BE2C (cell line): ENCODE measurements at regions not wholly inside any gene's neighbourhood (a gene's known extent, or its start where the extent isn't known, plus 50 kb on each side); places are given as distances from the start of the nearest gene placed in this dataset.

Experiments
- DNase-seq: peaks from one replicate; pipeline ENCODE4 v3.0.0-alpha.2; 2020
- H3K27me3 ChIP-seq: fragments of 250-450 bp; sonication (Bioruptor Pico); 2 replicates; pipeline ENCODE4 v1.5.1; 2020; ENCODE audit warnings: mild to moderate bottlenecking
- H3K36me3 ChIP-seq: fragments of 250-450 bp; sonication (Bioruptor Pico); 2 replicates; pipeline ENCODE4 v1.5.1; 2020; ENCODE audit warnings: mild to moderate bottlenecking
- H3K4me1 ChIP-seq: fragments of 250-450 bp; sonication (Bioruptor Pico); 2 replicates; pipeline ENCODE4 v1.5.1; 2020
- H3K4me3 ChIP-seq: 2 replicates; pipeline ENCODE4 v1.5.1; 2011; ENCODE audit warnings: low read depth, low read length
- H3K9me3 ChIP-seq: fragments of 250-450 bp; sonication (Bioruptor Pico); 2 replicates; pipeline ENCODE4 v1.5.1; 2020
- TF ChIP-seq, protein P1 (sequence below): IDR thresholded peaks from 2 replicates; pipeline ENCODE4 v1.5.1; 2012; ENCODE audit warnings: mild to moderate bottlenecking, low read depth, low read length

DNA sequence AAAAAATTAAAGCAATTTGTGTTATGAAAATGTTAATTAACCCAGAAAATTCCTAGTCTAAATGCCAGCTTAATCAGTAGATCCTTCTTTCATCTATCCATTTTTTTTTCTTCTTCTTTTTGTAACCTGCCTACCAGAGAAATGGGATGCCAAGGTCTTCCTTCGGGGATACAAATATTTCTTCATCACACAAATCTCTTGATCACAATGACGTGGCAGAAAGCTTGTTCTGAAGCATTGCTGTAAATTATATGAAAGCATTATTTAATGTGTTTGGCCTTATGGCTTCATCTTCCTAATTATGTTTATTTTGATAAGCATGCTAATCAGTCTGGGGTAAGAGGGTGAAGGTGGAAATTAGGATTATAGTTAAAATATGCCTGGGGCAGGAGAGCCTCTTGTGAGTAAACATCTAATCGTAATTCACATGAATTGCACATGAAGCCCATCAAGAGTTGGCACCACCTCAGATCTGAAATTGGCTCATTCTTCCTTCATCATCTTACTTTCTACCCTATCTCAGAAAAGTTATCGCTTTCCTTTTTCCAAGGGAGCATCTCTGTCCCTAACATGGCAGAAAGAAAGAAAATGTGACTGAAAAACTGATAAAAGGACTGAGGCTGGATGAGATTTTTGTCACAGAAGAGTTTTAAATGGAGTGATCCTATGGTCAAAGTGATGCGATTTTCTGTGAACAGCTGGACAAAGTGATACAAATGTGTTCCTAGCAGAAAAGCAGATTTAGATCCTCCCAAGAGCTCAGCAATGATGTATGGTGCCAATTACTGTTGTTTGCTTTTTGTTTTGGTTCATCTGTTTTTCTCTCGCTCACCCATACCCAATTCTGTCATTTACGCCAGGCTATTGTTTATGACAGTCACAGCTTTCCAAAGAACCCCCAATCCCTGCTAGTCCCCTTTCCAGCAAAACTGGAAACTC is 76.9 kb upstream of the PMAIP1 start:
- Histone ChIP-seq H3K4me1 (no peaks in the 10 kb centered on the region), H3K36me3 (no peaks in the 10 kb centered on the region), H3K4me3 (no peak overlapping the region), H3K9me3 (no peaks in the 10 kb centered on the region), H3K27me3 (no peaks in the 10 kb centered on the region)
- DNase-seq: no peak
- TF ChIP-seq, protein P1, sequence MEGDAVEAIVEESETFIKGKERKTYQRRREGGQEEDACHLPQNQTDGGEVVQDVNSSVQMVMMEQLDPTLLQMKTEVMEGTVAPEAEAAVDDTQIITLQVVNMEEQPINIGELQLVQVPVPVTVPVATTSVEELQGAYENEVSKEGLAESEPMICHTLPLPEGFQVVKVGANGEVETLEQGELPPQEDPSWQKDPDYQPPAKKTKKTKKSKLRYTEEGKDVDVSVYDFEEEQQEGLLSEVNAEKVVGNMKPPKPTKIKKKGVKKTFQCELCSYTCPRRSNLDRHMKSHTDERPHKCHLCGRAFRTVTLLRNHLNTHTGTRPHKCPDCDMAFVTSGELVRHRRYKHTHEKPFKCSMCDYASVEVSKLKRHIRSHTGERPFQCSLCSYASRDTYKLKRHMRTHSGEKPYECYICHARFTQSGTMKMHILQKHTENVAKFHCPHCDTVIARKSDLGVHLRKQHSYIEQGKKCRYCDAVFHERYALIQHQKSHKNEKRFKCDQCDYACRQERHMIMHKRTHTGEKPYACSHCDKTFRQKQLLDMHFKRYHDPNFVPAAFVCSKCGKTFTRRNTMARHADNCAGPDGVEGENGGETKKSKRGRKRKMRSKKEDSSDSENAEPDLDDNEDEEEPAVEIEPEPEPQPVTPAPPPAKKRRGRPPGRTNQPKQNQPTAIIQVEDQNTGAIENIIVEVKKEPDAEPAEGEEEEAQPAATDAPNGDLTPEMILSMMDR: no peak

DNA sequence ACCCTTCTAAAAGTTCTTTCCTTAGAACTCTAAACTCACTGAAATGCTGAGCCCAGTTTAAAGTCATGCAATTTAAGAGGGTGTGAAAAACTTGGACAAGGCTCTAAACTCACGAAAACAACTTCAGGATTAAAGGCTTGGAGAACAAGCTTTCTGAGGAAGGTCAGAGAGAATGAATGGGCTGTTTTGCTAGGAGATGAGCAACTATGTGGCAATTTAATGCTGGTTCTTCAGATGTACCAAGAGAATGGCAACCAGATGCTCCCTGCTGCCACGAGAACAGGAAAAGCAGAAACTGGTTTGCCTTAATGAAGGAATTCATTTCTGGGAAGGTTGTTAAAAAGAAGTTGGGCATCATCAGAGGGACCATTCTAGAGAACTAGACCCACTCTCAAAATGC is 77.8 kb upstream of the PMAIP1 start:
- DNase-seq: no peak
- Histone ChIP-seq H3K4me3 (no peak overlapping the region), H3K36me3 (no peaks in the 10 kb centered on the region), H3K27me3 (no peaks in the 10 kb centered on the region), H3K9me3 (no peaks in the 10 kb centered on the region), H3K4me1 (no peaks in the 10 kb centered on the region)
- TF ChIP-seq, protein P1: no peak

DNA sequence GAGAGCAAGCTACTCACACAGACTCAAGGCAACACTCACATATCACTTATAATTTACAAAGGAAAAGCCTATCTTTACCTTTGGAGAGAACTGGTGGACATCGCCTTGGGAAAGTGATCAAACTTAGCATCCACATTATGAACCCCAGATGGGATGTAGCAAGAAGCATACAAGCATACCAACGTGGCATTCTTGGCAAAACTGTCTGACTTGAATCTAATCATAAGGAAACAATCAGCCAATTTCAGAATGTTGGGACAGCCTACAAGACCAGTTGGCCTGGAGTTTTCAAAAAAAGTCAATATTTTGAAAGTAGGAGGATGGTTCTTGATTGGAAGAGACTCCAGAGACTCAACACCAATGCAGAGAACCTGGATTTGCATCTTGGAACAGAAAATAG is 79.1 kb upstream of the PMAIP1 start:
- Histone ChIP-seq H3K36me3 (no peaks in the 10 kb centered on the region), H3K4me1 (no peaks in the 10 kb centered on the region), H3K9me3 (no peaks in the 10 kb centered on the region), H3K4me3 (no peak overlapping the region), H3K27me3 (no peaks in the 10 kb centered on the region)
- TF ChIP-seq, protein P1: no peak
- DNase-seq: no peak

DNA sequence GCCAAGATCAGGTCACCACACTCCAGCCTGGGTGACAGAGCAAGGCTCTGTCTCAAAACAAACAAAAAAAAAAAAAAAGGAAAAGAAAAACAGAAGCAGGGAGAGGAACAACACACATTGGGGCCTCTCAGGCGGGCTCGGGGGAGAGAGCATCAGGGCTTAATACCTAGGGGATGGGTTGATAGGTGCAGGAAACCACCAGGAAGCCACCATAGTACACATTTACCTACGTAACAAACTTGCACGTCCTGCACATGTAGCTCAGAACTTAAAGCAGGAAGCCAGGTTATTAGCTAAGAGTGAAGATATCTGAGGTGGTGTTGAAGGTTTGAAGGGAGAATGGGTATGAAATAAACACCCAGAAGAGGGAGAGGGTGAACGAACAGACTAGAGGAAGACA is 81.0 kb upstream of the PMAIP1 start:
- Histone ChIP-seq H3K27me3 (no peaks in the 10 kb centered on the region), H3K4me1 (no peaks in the 10 kb centered on the region), H3K36me3 (no peaks in the 10 kb centered on the region), H3K4me3 (no peak overlapping the region), H3K9me3 (no peaks in the 10 kb centered on the region)
- no peak for DNase-seq
- TF ChIP-seq, protein P1: no peak

DNA sequence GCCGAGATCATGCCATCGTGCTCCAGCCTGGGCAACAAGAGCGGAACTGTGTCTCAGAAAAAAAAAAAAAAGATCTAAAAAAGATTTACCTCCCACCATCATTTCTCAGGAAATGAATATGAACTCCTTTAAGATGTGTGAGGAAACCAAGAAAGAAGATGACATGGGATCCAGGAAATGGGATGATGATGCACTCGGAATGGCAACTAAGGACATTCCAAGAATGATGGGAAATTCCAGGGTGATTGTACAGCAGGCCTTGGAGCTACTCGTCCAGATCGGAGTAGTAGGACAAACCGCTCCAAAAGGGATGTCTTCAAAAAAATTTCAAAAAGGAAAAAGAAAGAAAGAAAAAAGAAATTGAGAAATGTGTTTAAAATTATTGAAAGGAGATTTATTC is 84.9 kb upstream of the PMAIP1 start:
- DNase-seq: no peak
- TF ChIP-seq, protein P1: no peak
- no peak overlapping the region for H3K4me3 ChIP-seq
- H3K4me1 ChIP-seq: no peaks in the 10 kb centered on the region
- H3K9me3 ChIP-seq: no peaks in the 10 kb centered on the region
- no peaks in the 10 kb centered on the region for H3K27me3 ChIP-seq
- no peaks in the 10 kb centered on the region for H3K36me3 ChIP-seq

DNA sequence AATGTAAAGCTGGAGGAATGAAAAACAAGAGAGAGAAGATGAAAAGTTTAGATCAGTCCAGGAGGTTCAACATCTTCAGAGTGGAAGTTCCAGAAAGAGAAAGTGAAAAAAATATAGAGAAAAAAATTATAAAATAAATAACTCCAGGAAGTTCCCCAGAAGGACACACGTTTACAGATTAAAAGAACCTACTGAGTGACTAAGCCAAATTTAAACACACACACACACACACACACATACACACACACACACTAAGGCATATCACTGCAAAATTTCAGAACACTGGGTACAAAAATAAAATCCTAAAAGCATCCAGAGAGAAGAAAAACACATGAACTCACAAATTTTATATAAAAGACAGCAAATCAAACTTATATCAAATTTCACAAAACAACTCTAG is 85.9 kb upstream of the PMAIP1 start:
- DNase-seq: no peak
- Histone ChIP-seq H3K4me1 (no peaks in the 10 kb centered on the region), H3K9me3 (no peaks in the 10 kb centered on the region), H3K27me3 (no peaks in the 10 kb centered on the region), H3K4me3 (no peak overlapping the region), H3K36me3 (no peaks in the 10 kb centered on the region)
- TF ChIP-seq, protein P1: no peak
